DND-41 (cell line): ENCODE measurements at regions not wholly inside any gene's neighbourhood (a gene's known extent, or its start where the extent isn't known, plus 50 kb on each side); places are given as distances from the start of the nearest gene placed in this dataset.

Source experiments
- ATAC-seq: fragments of 200-7000 bp; cut with Tn5 transposase; 3 replicates; pipeline ENCODE4 v1.9.1; 2021; ENCODE audit warnings: low read depth; ENCODE audit not compliant: insufficient read depth
- DNase-seq: peaks from one replicate; pipeline ENCODE4 v3.0.0-alpha.2; 2020
- H2AFZ ChIP-seq: 2 replicates; pipeline ENCODE4 v1.6.0; 2012; ENCODE audit warnings: low read depth, low read length
- H3K27ac ChIP-seq: 2 replicates; pipeline ENCODE4 v1.5.1; 2012; ENCODE audit warnings: low read length, inconsistent platforms
- H3K27me3 ChIP-seq: fragments of 200-600 bp; sonication (generic); 2 replicates; pipeline ENCODE4 v1.6.0; 2012; ENCODE audit warnings: low read length, mild to moderate bottlenecking, inconsistent platforms; ENCODE audit not compliant: insufficient read depth, poor library complexity
- H3K36me3 ChIP-seq: 2 replicates; pipeline ENCODE4 v1.5.1; 2012; ENCODE audit warnings: low read length, inconsistent platforms; ENCODE audit not compliant: insufficient read depth
- H3K4me1 ChIP-seq: 2 replicates; pipeline ENCODE4 v1.5.1; 2012; ENCODE audit warnings: mild to moderate bottlenecking, low read length; ENCODE audit not compliant: insufficient read depth
- H3K4me2 ChIP-seq: 2 replicates; pipeline ENCODE4 v1.6.0; 2012; ENCODE audit warnings: mild to moderate bottlenecking, moderate library complexity, low read length, inconsistent platforms; ENCODE audit not compliant: insufficient read depth
- H3K4me3 ChIP-seq, 2 experiments: fragments of 200-600 bp in 1 of 2; shearing (Covaris generic) in 1 of 2; 2 replicates each; pipeline ENCODE4 v1.5.1; 2012 to 2016; ENCODE audit warnings: inconsistent platforms in 2 of 2, low read length in 2 of 2, mild to moderate bottlenecking in 2 of 2, low read depth in 1 of 2, moderate library complexity in 1 of 2
- H3K79me2 ChIP-seq: 2 replicates; pipeline ENCODE4 v1.6.0; 2012; ENCODE audit warnings: low read length, inconsistent platforms; ENCODE audit not compliant: insufficient read depth
- H3K9ac ChIP-seq: 2 replicates; pipeline ENCODE4 v1.6.0; 2012; ENCODE audit warnings: low read depth, mild to moderate bottlenecking, inconsistent platforms, low read length, moderate library complexity
- H3K9me3 ChIP-seq: 2 replicates; pipeline ENCODE4 v1.5.1; 2012; ENCODE audit warnings: low read length, moderate library complexity, mild to moderate bottlenecking, inconsistent platforms; ENCODE audit not compliant: insufficient read depth, severe bottlenecking
- H4K20me1 ChIP-seq: 2 replicates; pipeline ENCODE4 v1.6.0; 2012; ENCODE audit warnings: low read length; ENCODE audit not compliant: insufficient read depth
- EZH2 ChIP-seq: IDR thresholded peaks from 3 replicates; pipeline ENCODE4 v1.6.1; 2012; ENCODE audit warnings: borderline replicate concordance, low read depth, mild to moderate bottlenecking, moderate library complexity, low read length, inconsistent platforms; ENCODE audit not compliant: severe bottlenecking
- TF ChIP-seq, protein P1 (sequence below): IDR thresholded peaks from 2 replicates; pipeline ENCODE4 v1.5.1; 2012; ENCODE audit warnings: borderline replicate concordance, low read length, moderate library complexity, mild to moderate bottlenecking; ENCODE audit not compliant: poor library complexity, severe bottlenecking; ENCODE audit errors: extremely low read depth

DNA sequence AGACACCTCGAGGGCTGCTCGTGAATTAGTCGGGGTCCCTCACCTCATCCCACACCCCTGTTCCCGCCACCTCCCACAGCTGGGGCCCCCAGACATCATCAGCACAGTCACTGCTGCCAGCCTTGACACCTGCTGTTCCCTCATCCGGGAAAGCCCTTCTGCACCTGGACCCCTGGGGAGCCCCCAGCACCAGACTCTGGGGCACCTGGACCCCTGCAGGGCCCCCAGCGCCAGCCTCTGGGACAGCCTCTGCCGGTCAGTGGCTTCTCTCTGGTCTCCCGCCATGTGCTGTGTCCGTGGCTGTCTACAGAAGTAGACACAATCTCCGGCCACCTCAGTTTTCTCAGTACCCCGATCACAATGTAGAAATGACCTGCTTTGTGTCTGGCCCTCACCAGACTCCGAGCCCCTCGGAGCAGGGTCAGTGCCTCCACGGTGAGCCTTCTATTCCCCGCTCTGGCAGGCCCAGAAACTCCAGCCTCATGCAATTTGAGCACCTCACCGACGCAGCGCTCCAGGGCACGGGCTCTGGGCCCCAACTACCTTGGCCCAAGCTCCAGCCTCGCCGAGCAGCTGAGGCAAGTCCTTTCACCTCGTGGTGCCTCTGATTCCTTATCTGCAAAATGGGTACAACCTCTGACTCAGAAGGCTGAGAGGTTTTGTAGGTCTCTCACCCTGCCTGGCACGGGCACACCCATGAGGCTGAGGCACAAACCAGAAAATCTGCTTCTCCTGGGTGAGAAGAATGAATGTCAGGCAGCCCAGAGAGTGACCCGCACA lies 84.7 kb downstream of the RIPK4 start:
- no peak overlapping the region for H3K9ac ChIP-seq
- H3K4me3 ChIP-seq = no peak overlapping the region
- peaks cover 8% of the 10 kb centered on the region; the same call in 1 of the 2 replicates for H3K4me1 ChIP-seq
- DNase-seq (peak; percentile 13), ATAC-seq (no peak)
- no peaks in the 10 kb centered on the region for H3K27me3 ChIP-seq
- no peaks in the 10 kb centered on the region for H3K36me3 ChIP-seq
- H3K27ac ChIP-seq = no peak overlapping the region
- TF ChIP-seq, protein P1, sequence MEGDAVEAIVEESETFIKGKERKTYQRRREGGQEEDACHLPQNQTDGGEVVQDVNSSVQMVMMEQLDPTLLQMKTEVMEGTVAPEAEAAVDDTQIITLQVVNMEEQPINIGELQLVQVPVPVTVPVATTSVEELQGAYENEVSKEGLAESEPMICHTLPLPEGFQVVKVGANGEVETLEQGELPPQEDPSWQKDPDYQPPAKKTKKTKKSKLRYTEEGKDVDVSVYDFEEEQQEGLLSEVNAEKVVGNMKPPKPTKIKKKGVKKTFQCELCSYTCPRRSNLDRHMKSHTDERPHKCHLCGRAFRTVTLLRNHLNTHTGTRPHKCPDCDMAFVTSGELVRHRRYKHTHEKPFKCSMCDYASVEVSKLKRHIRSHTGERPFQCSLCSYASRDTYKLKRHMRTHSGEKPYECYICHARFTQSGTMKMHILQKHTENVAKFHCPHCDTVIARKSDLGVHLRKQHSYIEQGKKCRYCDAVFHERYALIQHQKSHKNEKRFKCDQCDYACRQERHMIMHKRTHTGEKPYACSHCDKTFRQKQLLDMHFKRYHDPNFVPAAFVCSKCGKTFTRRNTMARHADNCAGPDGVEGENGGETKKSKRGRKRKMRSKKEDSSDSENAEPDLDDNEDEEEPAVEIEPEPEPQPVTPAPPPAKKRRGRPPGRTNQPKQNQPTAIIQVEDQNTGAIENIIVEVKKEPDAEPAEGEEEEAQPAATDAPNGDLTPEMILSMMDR = no peak
- no peak for TF ChIP-seq EZH2
- H2AFZ ChIP-seq = no peak overlapping the region
- H4K20me1 ChIP-seq = no peaks in the 10 kb centered on the region
- H3K4me2 ChIP-seq = no peak overlapping the region
- H3K79me2 ChIP-seq = no peaks in the 10 kb centered on the region
- H3K9me3 ChIP-seq = no peaks in the 10 kb centered on the region

DNA sequence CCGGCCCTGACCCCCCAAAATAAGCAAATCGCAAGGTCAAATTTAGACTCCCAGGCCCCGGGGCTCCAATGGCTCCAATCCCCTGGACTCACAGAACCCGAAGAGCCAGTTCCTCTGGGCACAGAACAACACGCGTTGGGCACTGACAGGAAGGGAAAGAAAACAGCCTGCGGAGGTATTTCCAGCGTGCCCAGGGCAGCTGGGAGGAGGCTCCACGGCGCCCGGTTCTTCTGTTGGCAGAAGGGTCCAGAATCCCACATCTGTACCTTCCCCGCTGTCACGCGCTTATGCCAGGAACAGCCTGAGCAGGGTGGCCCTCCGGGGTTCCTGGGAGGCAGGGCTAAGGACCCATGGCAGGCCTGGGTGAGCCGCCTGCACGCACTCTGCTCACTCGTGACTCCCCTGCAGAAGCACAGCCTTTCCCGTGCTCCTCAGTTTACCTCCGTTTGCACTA lies 85.5 kb downstream of the RIPK4 start:
- Histone ChIP-seq H3K4me3 (no peak overlapping the region), H3K79me2 (no peaks in the 10 kb centered on the region), H3K9ac (no peak overlapping the region), H3K4me2 (no peak overlapping the region), H3K4me1 (peaks cover 8% of the 10 kb centered on the region; the same call in 1 of the 2 replicates), H3K36me3 (no peaks in the 10 kb centered on the region), H3K9me3 (no peaks in the 10 kb centered on the region), H4K20me1 (no peaks in the 10 kb centered on the region), H3K27ac (no peak overlapping the region), H3K27me3 (no peaks in the 10 kb centered on the region), H2AFZ (no peak overlapping the region)
- ATAC-seq (no peak), DNase-seq (no peak)
- TF ChIP-seq, protein P1 = no peak
- TF ChIP-seq EZH2 = no peak

DNA sequence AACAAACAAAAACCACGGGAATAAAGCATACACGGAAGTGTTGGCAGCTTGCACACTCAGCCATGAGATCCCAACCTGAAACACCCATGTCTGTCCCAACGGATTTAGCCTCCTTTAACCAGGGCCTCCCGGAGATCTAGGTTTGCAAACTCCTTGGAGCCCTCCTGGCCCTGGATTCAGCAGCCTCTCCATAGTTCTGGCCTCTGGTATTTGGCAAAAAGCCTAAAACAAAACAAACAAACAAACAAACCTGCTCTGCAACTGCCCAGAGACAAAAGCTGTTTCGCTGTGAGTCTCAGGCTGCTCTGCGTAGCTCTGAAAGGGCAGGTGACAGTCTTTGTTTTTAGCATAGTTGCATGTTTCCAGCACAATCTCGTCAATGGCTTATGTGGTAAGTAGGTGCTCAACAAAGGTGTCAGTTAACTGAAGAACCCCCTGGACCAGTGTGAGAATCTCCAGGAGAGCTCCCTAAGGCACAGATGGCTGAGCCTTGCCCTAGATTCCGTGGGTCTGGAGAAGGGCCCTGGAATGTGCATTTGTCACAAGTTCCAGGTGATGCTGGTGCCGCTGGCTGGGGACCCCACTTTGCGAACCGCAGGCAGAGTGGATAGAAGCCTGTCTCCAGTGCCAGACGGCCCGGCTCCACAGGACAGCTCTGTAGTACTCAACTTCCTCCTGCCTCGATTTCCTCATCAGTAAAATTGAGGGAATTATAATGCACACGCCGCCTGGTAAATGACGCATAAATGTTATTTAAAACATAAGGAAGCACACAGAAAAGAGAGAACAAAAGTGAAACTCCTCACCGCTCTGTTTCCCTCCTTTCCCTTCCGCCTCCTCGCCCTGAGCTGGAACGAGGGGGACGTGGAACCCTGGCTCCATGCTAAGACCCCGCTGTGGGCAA lies 86.2 kb downstream of the RIPK4 start:
- H3K9me3 ChIP-seq = no peaks in the 10 kb centered on the region
- H3K79me2 ChIP-seq = no peaks in the 10 kb centered on the region
- TF ChIP-seq EZH2 = no peak
- TF ChIP-seq, protein P1 = no peak
- no peaks in the 10 kb centered on the region for H3K27me3 ChIP-seq
- H4K20me1 ChIP-seq = no peaks in the 10 kb centered on the region
- H3K9ac ChIP-seq = no peak overlapping the region
- no peak overlapping the region for H3K4me2 ChIP-seq
- peaks cover 8% of the 10 kb centered on the region; the same call in 1 of the 2 replicates for H3K4me1 ChIP-seq
- H2AFZ ChIP-seq = no peak overlapping the region
- DNase-seq (no peak), ATAC-seq (no peak)
- no peak overlapping the region for H3K4me3 ChIP-seq
- no peak overlapping the region for H3K27ac ChIP-seq
- H3K36me3 ChIP-seq = no peaks in the 10 kb centered on the region
